Mucosa of rectum (tissue), 2 donors: ENCODE measurements at regions not wholly inside any gene's neighbourhood (a gene's known extent, or its start where the extent isn't known, plus 50 kb on each side); places are given as distances from the start of the nearest gene placed in this dataset.
"Not testable (repeated sequence)": the region's sequence is repeated elsewhere in the genome, so short reads cannot be mapped to it uniquely, and the experiment has no call there.

Experiments used
- H3K27ac ChIP-seq, 2 donors: one replicate each; pipeline ENCODE4 v1.7.0; 2013; ENCODE audit warnings: inconsistent platforms in 2 of 2, low read depth in 2 of 2, low read length in 2 of 2
- H3K27me3 ChIP-seq, 2 donors: one replicate each; pipeline ENCODE4 v1.7.0; 2013; ENCODE audit warnings: low read length in 2 of 2; ENCODE audit not compliant: control insufficient read depth in 2 of 2, insufficient read depth in 2 of 2
- H3K36me3 ChIP-seq, 2 donors: one replicate each; pipeline ENCODE4 v1.7.0; 2013; ENCODE audit warnings: low read length in 2 of 2; ENCODE audit not compliant: control insufficient read depth in 2 of 2, insufficient read depth in 2 of 2
- H3K4me1 ChIP-seq, 2 donors: one replicate each; pipeline ENCODE4 v1.7.0; 2013; ENCODE audit warnings: low read length in 2 of 2, mild to moderate bottlenecking in 1 of 2; ENCODE audit not compliant: control insufficient read depth in 2 of 2, insufficient read depth in 2 of 2
- H3K4me3 ChIP-seq, 2 donors: one replicate each; pipeline ENCODE4 v1.7.0; 2013; ENCODE audit warnings: low read length in 2 of 2
- H3K9ac ChIP-seq, 2 donors: one replicate each; pipeline ENCODE4 v1.7.0; 2013; ENCODE audit warnings: low read length in 2 of 2, low read depth in 1 of 2, mild to moderate bottlenecking in 1 of 2
- H3K9me3 ChIP-seq, 2 donors: one replicate each; pipeline ENCODE4 v1.7.0; 2013; ENCODE audit warnings: low read length in 2 of 2; ENCODE audit not compliant: control insufficient read depth in 2 of 2
- donor health status: healthy.
- donor health status: Normal muscosa, but diverticular disease.

- H3K27ac ChIP-seq, result no peak overlapping the region
- H3K36me3 ChIP-seq, result no peaks in the 10 kb centered on the region
- no peak overlapping the region for H3K4me3 ChIP-seq
- no peak overlapping the region for H3K9ac ChIP-seq
- H3K4me1 ChIP-seq, result no peaks in the 10 kb centered on the region
- no peaks in the 10 kb centered on the region for H3K9me3 ChIP-seq
- no peaks in the 10 kb centered on the region for H3K27me3 ChIP-seq
Observed at GRCh38 chr18:26639149-26639548, 90.8 kb upstream of the KCTD1 start.

- Histone ChIP-seq H3K27me3 (no peaks in the 10 kb centered on the region), H3K9ac (no peak overlapping the region), H3K27ac (no peak overlapping the region), H3K36me3 (no peaks in the 10 kb centered on the region), H3K4me1 (no peaks in the 10 kb centered on the region), H3K9me3 (no peaks in the 10 kb centered on the region), H3K4me3 (no peak overlapping the region)
Observed at GRCh38 chr18:26637983-26638382, 89.6 kb upstream of the KCTD1 start.

GRCh38 chr18:26637324-26637723 is 89.0 kb upstream of the KCTD1 start:
- Histone ChIP-seq H3K27me3 (no peaks in the 10 kb centered on the region), H3K27ac (no peak overlapping the region), H3K36me3 (no peaks in the 10 kb centered on the region), H3K4me3 (no peak overlapping the region), H3K9me3 (no peaks in the 10 kb centered on the region), H3K4me1 (no peaks in the 10 kb centered on the region), H3K9ac (no peak overlapping the region)

GRCh38 chr18:26635466-26635865 is 87.1 kb upstream of the KCTD1 start:
- no peak overlapping the region for H3K27ac ChIP-seq

GRCh38 chr18:26634631-26635030 is 86.3 kb upstream of the KCTD1 start:
- Histone ChIP-seq H3K9ac (no peak overlapping the region), H3K36me3 (no peaks in the 10 kb centered on the region)

More at GRCh38 chr18:26635466-26635865, 87.1 kb upstream of the KCTD1 start:
- Histone ChIP-seq H3K4me3 (no peak overlapping the region), H3K4me1 (no peaks in the 10 kb centered on the region), H3K9me3 (no peaks in the 10 kb centered on the region), H3K27me3 (no peaks in the 10 kb centered on the region), H3K36me3 (no peaks in the 10 kb centered on the region), H3K9ac (no peak overlapping the region)

GRCh38 chr18:26631135-26631534 is 82.8 kb upstream of the KCTD1 start:
- Histone ChIP-seq H3K4me1 (peaks cover 2 to 3% of the 10 kb centered on the region in 2 donors), H3K4me3 (no peak overlapping the region), H3K27me3 (no peaks in the 10 kb centered on the region), H3K9me3 (no peaks in the 10 kb centered on the region), H3K27ac (no peak overlapping the region), H3K9ac (no peak overlapping the region), H3K36me3 (no peaks in the 10 kb centered on the region)

More at GRCh38 chr18:26634631-26635030, 86.3 kb upstream of the KCTD1 start:
- H3K4me3 ChIP-seq, result no peak overlapping the region
- no peaks in the 10 kb centered on the region for H3K27me3 ChIP-seq
- H3K9me3 ChIP-seq, result no peaks in the 10 kb centered on the region
- H3K27ac ChIP-seq, result no peak overlapping the region
- no peaks in the 10 kb centered on the region for H3K4me1 ChIP-seq

GRCh38 chr18:26630596-26630995 is 82.2 kb upstream of the KCTD1 start:
- Histone ChIP-seq H3K27ac (no peak overlapping the region), H3K9ac (no peak overlapping the region), H3K4me3 (no peak overlapping the region), H3K4me1 (peaks cover 2 to 3% of the 10 kb centered on the region in 2 donors), H3K36me3 (no peaks in the 10 kb centered on the region), H3K27me3 (no peaks in the 10 kb centered on the region), H3K9me3 (no peaks in the 10 kb centered on the region)

- Histone ChIP-seq H3K36me3 (no peaks in the 10 kb centered on the region), H3K9me3 (peaks cover 0 to 3% of the 10 kb centered on the region in 2 donors), H3K27ac (no peak overlapping the region), H3K4me3 (no peak overlapping the region), H3K27me3 (no peaks in the 10 kb centered on the region), H3K9ac (no peak overlapping the region), H3K4me1 (peaks cover 2 to 3% of the 10 kb centered on the region in 2 donors)
Observed at GRCh38 chr18:26628017-26628416, 79.7 kb upstream of the KCTD1 start.

- H3K9ac ChIP-seq, result no peak overlapping the region
- H3K27ac ChIP-seq, result no peak overlapping the region
- H3K9me3 ChIP-seq, result peaks cover 0 to 3% of the 10 kb centered on the region in 2 donors
- no peak overlapping the region for H3K4me3 ChIP-seq
- no peaks in the 10 kb centered on the region for H3K27me3 ChIP-seq
- no peaks in the 10 kb centered on the region for H3K36me3 ChIP-seq
- H3K4me1 ChIP-seq, result peaks cover 2 to 3% of the 10 kb centered on the region in 2 donors
Observed at GRCh38 chr18:26624443-26624842, 76.1 kb upstream of the KCTD1 start.

- not testable (repeated sequence) for H3K9ac ChIP-seq, H3K36me3 ChIP-seq, H3K27me3 ChIP-seq, H3K4me1 ChIP-seq, H3K9me3 ChIP-seq, H3K4me3 ChIP-seq, H3K27ac ChIP-seq
Observed at GRCh38 chr18:26623314-26623713, 75.0 kb upstream of the KCTD1 start.
